ENCODE measurements at regions not wholly inside any gene's neighbourhood (a gene's known extent, or its start where the extent isn't known, plus 50 kb on each side); places are given as distances from the start of the nearest gene placed in this dataset.
"Not testable (repeated sequence)": the region's sequence is repeated elsewhere in the genome, so short reads cannot be mapped to it uniquely, and the experiment has no call there.

DNA sequence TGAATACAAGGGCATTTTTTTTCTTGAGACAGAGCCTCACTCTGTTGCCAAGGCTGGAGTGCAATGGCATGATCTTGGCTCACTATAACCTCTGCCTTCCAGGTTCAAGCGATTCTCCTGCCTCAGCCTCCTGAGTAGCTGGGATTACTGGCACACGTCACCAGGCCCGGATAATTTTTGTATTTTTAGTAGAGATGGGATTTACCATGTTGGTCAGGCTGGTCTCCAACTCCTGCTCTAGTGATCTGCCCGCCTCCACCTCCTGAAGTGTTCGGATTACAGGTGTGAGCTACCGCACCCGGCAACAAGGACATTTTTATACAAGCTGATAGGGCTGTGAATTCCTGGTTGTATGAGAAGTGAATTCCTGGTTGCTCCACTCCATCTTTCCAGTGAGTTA is 577.7 kb upstream of the TPTE start:
- DNase-seq = not testable (repeated sequence)

DNA sequence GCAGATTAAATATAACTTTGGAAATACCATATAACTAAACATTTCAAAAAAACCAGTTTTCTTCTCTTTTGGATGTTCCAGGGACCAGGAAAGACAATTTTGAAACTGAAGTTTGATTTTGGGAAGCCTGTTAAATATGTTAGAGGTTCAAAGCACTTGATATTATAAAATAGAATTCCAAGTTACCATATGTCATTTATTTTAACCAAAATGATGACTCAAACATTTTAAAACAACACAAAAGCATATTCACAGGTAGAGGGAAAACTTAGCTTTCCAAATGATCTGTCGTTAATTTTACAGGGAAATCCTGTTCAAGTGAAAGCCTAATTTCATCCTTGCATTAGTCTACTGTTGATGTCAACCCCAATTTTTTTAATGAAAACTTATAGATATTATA is 575.3 kb upstream of the TPTE start:
- DNase-seq = not testable (repeated sequence)

DNA sequence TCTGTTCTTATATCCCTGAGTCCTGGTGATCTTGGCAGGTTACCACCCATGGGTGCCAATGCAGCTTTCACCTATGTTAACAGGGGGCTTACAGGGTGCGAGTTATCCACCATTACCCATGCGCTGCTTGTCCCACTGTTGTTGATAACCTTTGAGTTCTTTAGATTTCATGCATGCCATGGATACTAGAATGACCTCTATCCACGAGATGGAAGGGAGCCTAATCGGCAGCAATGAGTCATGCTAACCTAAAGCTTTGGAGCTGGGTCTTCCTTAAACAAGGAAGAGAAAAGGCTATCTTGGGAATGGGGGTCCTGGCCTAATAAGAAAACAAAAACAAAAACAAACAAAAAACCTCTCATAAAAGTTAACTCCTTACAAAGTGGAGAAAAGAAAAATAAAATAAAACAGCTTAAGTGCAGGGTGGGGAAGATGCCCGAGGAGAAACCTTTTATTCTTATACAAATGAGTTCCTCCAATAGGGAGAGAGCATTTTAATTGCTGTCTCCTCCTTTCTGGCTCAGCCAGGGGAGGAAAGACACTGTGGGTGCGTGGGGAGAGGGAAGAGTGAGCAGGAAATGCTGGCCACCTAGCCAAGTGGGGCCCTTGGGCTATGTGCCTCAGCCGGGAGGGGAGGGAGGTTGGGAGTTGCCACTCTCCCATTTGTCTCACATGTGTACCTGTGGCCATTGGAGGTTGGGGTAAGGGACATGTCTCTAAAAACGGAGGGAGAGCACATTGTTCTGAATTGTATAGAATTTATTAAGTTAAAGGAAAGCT is 571.7 kb upstream of the TPTE start:
- DNase-seq = not testable (repeated sequence)

DNA sequence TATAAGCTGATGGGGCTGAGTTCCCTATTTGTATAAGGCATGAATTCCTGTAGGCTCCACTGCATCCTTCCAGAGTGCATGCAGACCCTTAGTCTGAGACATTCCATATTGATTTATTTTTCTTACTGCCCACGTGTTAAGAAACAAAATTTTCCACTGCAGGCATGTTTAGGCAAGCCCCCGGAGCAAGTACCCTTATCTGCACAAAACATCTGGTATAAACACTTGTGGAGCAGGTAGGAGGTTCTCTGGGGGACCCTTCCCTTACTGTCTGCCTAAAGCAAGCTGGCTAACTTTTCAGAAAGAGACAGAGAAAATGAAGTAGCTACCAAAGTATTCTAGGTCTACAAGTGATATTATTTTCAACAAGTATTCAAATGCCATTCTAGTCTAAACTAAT is 571.0 kb upstream of the TPTE start:
- DNase-seq = not testable (repeated sequence)

DNA sequence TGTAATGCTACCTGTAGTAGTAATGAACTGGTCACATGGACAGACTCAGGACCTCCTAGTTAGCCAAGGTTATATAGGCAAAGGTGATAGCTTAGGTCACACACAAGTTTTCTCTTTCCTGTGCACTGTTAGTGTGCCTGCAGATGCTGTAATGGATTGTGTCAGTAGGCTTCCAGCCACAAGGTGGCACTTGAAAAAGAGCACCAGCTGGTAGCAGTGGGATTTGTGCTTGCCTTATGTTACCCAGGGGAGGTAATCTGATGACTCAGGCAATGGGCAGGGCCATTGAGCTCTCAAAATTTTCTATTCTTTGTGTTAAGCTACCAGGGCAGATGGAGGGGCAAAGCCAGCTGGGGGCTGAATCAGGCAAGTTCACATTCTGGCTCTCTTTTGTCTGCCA is 562.6 kb upstream of the TPTE start:
- not testable (repeated sequence) for DNase-seq

DNA sequence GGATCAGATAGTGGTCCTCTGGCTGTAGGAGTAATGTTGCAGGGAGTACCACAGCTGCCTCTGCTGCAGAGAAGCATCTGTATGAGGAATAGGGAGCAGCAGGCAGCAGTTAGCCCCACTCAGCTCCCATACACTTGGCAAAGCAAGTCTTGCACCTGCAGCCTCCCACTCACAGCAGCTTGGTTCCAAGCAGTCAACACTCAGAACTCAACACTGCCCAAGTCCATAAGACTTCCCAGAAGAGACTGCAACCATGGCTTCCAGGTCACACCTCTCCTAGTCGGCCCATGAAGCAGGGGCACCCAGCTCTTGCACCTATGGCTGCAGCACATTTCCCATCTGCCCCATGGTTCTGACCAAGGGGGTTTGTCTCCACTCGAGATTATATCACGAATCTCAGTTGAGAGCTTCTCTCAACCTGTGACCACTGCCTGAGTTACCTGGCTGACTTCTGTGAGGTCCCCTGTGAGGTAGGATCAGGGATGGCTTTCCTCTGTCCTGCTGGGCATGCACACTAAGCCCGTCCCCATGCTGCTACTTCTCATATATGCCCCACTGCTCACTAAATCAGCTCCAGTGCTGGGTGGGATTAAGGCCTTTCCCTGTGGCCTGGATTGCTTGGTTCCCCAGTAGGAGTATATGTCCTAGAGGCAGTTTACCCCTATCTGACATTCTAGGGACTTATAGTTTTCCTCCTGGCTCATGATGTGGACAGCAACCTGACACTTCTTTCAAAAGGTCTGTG is 562.0 kb upstream of the TPTE start:
- not testable (repeated sequence) for DNase-seq

DNA sequence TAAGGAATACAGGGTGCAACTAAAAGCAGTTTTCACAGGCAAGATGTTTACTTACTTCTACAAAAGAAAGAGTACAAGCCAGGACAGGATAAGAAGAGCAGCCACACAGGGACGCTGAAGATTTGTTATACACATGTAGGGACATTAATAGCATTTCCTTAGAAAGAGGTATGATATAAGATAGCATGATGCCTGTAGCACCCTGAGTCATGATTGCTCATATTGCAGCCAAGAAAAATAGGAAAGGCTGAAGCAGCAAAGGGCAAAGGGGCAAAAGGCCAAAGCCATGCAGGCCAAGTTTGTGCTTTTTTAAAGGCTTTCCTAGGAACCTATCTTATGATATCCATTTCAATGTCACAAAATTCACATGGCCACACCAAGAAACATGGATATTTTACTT is 552.0 kb upstream of the TPTE start:
- not testable (repeated sequence) for DNase-seq

DNA sequence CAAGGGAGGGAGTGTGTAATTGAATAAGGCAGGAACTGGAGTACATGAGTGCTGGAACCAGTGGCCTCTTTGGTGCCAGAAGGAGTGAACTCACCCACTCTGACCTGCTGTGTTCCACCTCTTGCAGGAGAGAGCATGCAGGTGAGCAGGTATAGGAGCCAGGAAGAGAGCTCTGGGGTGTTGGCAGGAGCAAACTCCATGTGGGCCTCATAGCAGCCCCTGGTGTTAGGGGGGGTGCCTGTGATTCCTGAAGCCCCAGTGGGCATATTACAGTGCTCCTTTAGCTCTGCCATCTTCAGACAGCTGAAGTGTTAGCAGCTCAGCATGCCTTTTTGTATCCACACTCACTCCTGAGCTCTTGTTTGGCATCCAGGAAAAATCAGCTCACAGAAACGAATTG is 549.4 kb upstream of the TPTE start:
- DNase-seq = not testable (repeated sequence)

DNA sequence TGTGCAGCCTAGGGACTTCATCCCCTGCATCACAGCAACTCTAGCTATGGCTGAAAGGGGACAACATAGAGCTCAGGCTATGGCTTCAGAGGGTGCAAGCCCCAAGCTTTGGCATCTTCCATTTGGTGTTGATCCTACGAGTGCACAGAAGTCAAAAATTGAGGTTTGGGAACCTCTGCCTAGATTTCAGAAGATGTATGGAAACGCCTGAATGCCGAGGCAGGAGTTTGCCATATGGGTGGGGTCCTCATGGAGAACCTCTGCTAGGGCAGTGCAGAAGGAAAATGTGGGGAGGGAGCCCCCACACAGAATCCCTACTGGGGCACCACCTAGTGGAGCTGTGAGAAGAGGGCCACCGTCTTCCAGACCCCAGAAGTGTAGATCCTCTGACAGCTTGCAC is 543.0 kb upstream of the TPTE start:
- DNase-seq = not testable (repeated sequence)

DNA sequence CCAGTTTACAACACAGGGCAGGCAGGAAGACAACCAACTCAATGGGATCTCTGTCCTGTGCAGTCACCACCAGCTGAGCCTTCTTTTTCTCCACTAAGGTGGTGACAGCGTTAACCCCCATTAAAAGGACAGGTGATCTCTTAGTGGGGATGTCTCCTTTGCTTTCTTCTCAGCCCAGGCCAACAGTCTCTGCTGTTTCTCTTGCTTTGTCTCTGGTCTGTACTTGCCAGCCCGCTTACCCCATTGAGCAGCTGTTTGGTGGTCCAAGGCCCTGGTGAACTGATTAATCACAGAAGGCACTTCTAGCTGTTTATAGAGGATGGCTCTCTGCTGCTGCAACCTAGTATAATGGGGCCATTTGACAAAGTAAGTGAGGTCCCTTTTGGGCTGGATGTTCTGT is 523.9 kb upstream of the TPTE start:
- DNase-seq = not testable (repeated sequence)

DNA sequence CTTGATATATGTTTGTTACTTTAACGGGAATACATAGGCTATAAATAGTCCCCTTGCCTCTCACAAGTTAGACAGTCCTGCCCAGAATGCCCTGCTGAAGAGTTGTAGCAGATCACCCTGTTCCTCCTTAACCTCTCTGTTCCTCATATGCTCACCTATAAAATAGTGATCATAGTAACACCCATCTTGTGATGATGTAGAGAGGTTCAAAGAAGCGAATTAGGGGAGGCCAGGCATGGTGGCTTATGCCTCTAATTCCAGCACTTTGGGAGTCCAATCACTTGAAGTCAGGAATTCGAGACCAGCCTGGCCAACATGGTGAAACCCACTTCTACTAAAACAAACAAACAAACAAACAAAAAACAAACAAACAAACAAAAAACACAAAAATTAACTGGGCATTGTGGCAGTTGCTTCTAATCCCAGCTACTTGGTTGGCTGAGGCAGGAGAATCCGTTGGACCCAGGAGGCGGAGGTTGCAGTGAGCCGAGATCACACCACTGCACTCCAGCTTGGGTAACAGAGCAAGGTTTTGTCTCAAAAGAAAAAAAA is 518.5 kb upstream of the TPTE start:
- not testable (repeated sequence) for DNase-seq

DNA sequence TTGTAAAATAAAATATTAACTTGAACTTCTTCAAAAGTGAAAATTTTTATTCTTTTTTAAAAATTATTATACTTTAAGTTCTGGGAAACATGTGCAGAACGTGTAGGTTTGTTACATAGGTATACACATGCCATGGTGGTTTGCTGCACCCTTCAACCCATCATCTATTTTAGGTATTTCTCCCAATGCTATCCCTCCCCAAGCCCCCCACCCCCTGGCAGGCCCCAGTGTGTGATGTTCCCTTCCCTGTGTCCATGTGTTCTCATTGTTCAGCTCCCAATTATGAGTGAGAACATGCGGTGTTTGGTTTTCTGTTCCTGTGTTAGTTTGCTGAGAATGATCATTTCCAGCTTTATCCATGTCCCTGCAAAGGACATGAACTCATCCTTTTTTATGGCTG is 515.6 kb upstream of the TPTE start:
- not testable (repeated sequence) for DNase-seq

DNA sequence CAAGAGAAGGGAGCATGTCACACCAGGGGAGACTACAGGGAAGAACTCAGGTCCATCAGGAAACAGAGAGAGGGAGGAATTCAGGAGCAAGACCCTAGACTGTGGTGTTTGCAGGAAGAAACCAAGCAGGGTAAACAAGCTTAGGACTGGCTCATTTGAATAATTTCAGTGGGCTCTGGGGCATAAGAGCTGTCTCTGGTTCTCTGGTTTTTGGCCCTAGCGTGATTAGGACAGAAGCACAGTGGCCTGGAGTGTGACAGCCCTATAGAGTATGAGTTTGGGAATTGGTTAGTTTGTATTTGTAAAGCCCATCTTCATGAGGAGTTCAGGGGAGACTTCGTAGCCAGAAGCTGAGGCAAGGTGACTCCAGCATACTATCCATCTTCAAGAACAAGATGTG is 504.4 kb upstream of the TPTE start:
- not testable (repeated sequence) for DNase-seq

DNA sequence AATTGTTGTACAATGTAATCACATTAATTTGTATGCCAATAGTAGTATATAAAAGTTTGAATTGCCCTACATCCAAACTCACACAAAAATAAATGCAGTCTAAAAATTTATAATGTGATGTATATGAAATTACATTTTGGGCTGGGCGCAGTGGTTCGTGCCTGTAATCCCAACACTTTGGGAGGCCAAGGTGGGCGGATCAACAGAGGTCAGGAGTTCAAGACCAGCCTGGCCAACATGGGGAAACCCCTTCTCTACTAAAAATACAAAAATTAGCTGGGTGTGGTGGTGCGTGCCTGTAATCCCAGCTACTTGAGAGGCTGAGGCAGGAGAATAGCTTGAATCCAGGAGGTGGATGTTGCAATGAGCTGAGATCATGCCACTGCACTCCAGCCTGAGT is 503.6 kb upstream of the TPTE start:
- DNase-seq = not testable (repeated sequence)

DNA sequence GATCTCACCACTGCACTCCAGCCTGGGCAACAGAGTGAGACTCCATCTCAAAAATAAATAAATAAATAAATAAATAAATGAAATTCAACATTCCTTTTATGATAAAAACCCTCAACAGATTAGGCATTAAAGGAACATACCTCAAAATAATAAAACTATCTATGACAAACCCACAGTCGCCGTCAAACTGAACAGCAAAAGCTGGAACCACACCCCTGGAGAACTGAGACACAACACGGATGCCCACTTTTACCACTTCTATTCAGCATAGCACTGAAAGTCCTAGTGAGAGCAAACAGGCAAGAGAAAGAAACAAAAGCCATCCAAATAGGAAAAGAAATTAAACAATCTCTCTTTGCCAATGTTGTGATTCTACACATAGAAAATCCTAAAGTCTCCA is 499.9 kb upstream of the TPTE start:
- DNase-seq = not testable (repeated sequence)

DNA sequence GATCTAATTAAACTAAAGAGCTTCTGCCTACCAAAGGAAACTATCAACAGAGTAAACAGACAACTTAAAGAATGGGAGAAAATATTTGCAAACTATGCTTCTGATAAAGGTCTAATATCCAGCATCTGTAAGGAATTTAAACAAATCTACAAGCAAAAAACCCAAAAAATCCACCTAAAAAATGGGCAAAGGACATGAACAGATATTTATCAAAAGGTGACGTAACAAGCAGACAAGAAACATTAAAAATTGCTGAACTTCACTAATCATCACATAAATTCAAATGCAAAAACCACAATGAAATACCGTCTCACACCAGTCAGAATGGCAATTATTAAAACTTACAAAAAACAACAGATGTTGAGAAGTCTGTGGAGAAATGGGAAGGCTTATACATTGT is 498.6 kb upstream of the TPTE start:
- DNase-seq = not testable (repeated sequence)
